Adipocyte (in vitro differentiated cells): ENCODE measurements at regions not wholly inside any gene's neighbourhood (a gene's known extent, or its start where the extent isn't known, plus 50 kb on each side); places are given as distances from the start of the nearest gene placed in this dataset.
A peak's percentile ranks its signal among the peaks of the same experiment; 100 is the strongest.

Source experiments
- DNase-seq: peaks from one replicate; pipeline ENCODE4 v3.0.0-alpha.2; 2015; ENCODE audit warnings: low read depth
- H3K27me3 ChIP-seq: replicated peaks from 2 replicates; pipeline ENCODE4 v1.7.0; 2013; ENCODE audit warnings: mild to moderate bottlenecking, low read length, moderate library complexity; ENCODE audit not compliant: control insufficient read depth, insufficient read depth
- H3K36me3 ChIP-seq: 2 replicates; pipeline ENCODE4 v1.7.0; 2013; ENCODE audit warnings: low read length, mild to moderate bottlenecking, moderate library complexity; ENCODE audit not compliant: control insufficient read depth, insufficient read depth, severe bottlenecking
- H3K4me1 ChIP-seq: 2 replicates; pipeline ENCODE4 v1.7.0; 2013; ENCODE audit warnings: mild to moderate bottlenecking, low read length, moderate library complexity; ENCODE audit not compliant: control insufficient read depth, insufficient read depth
- H3K4me3 ChIP-seq: 2 replicates; pipeline ENCODE4 v1.7.0; 2013; ENCODE audit warnings: mild to moderate bottlenecking, low read length, moderate library complexity
- H3K9ac ChIP-seq: 2 replicates; pipeline ENCODE4 v1.7.0; 2013; ENCODE audit warnings: mild to moderate bottlenecking, low read length, moderate library complexity
- H3K9me3 ChIP-seq: 2 replicates; pipeline ENCODE4 v1.7.0; 2013; ENCODE audit warnings: mild to moderate bottlenecking, low read length, moderate library complexity; ENCODE audit not compliant: control insufficient read depth

- H3K9ac ChIP-seq = no peak overlapping the region
- no peaks in the 10 kb centered on the region for H3K27me3 ChIP-seq
- H3K36me3 ChIP-seq = no peaks in the 10 kb centered on the region
- no peak for DNase-seq
- no peaks in the 10 kb centered on the region for H3K9me3 ChIP-seq
- no peak overlapping the region for H3K4me3 ChIP-seq
- H3K4me1 ChIP-seq = peaks cover 30% of the 10 kb centered on the region
These were observed 139.4 kb downstream of the ID4 start for GRCh38 chr6:19976411-19977129.

GRCh38 chr6:19979059-19979458, 141.9 kb downstream of the ID4 start:
- no peak for DNase-seq
- H3K9me3 ChIP-seq = no peaks in the 10 kb centered on the region
- peaks cover 30% of the 10 kb centered on the region for H3K4me1 ChIP-seq
- H3K27me3 ChIP-seq = no peaks in the 10 kb centered on the region
- no peaks in the 10 kb centered on the region for H3K36me3 ChIP-seq
- no peak overlapping the region for H3K9ac ChIP-seq
- H3K4me3 ChIP-seq = no peak overlapping the region

- H3K9ac ChIP-seq = peak overlapping the region; percentile 52
- H3K9me3 ChIP-seq = no peaks in the 10 kb centered on the region
- no peak for DNase-seq
- H3K36me3 ChIP-seq = no peaks in the 10 kb centered on the region
- no peak overlapping the region for H3K4me3 ChIP-seq
- no peaks in the 10 kb centered on the region for H3K27me3 ChIP-seq
- peaks cover 33% of the 10 kb centered on the region for H3K4me1 ChIP-seq
These were observed 142.8 kb downstream of the ID4 start for GRCh38 chr6:19979986-19980385.

GRCh38 chr6:19983374-19983773, 146.2 kb downstream of the ID4 start:
- no peaks in the 10 kb centered on the region for H3K9me3 ChIP-seq
- H3K36me3 ChIP-seq = no peaks in the 10 kb centered on the region
- peaks cover 28% of the 10 kb centered on the region for H3K4me1 ChIP-seq
- H3K4me3 ChIP-seq = no peak overlapping the region
- no peak for DNase-seq
- no peak overlapping the region for H3K9ac ChIP-seq
- H3K27me3 ChIP-seq = no peaks in the 10 kb centered on the region

- no peak overlapping the region for H3K9ac ChIP-seq
- H3K4me3 ChIP-seq = no peak overlapping the region
- H3K27me3 ChIP-seq = no peaks in the 10 kb centered on the region
- no peaks in the 10 kb centered on the region for H3K36me3 ChIP-seq
- H3K4me1 ChIP-seq = peaks cover 7% of the 10 kb centered on the region
- no peaks in the 10 kb centered on the region for H3K9me3 ChIP-seq
- DNase-seq = no peak
These were observed 149.7 kb downstream of the ID4 start for GRCh38 chr6:19986691-19987438.

GRCh38 chr6:19988555-19988954, 151.4 kb downstream of the ID4 start:
- DNase-seq = peak; percentile 59
- no peaks in the 10 kb centered on the region for H3K9me3 ChIP-seq
- peaks cover 7% of the 10 kb centered on the region for H3K4me1 ChIP-seq

GRCh38 chr6:19991176-19991575, 154.0 kb downstream of the ID4 start:
- no peaks in the 10 kb centered on the region for H3K9me3 ChIP-seq
- H3K4me1 ChIP-seq = no peaks in the 10 kb centered on the region
- H3K4me3 ChIP-seq = no peak overlapping the region
- no peaks in the 10 kb centered on the region for H3K27me3 ChIP-seq
- no peaks in the 10 kb centered on the region for H3K36me3 ChIP-seq
- no peak for DNase-seq
- no peak overlapping the region for H3K9ac ChIP-seq

More at GRCh38 chr6:19988555-19988954, 151.4 kb downstream of the ID4 start:
- no peaks in the 10 kb centered on the region for H3K36me3 ChIP-seq
- H3K9ac ChIP-seq = no peak overlapping the region
- H3K4me3 ChIP-seq = no peak overlapping the region
- H3K27me3 ChIP-seq = no peaks in the 10 kb centered on the region

- peaks cover 4% of the 10 kb centered on the region for H3K27me3 ChIP-seq
- H3K4me3 ChIP-seq = no peak overlapping the region
- H3K9me3 ChIP-seq = no peaks in the 10 kb centered on the region
- H3K36me3 ChIP-seq = no peaks in the 10 kb centered on the region
- DNase-seq = no peak
- no peak overlapping the region for H3K9ac ChIP-seq
- H3K4me1 ChIP-seq = no peaks in the 10 kb centered on the region
These were observed 157.7 kb downstream of the ID4 start for GRCh38 chr6:19994909-19995308.

GRCh38 chr6:19995575-19996257, 158.5 kb downstream of the ID4 start:
- no peaks in the 10 kb centered on the region for H3K36me3 ChIP-seq

GRCh38 chr6:19997104-19997503, 159.9 kb downstream of the ID4 start:
- no peaks in the 10 kb centered on the region for H3K36me3 ChIP-seq
- H3K4me1 ChIP-seq = no peaks in the 10 kb centered on the region
- H3K9me3 ChIP-seq = no peaks in the 10 kb centered on the region
- H3K9ac ChIP-seq = no peak overlapping the region
- no peak for DNase-seq
- peaks cover 4% of the 10 kb centered on the region for H3K27me3 ChIP-seq
- H3K4me3 ChIP-seq = no peak overlapping the region

More at GRCh38 chr6:19995575-19996257, 158.5 kb downstream of the ID4 start:
- no peak overlapping the region for H3K4me3 ChIP-seq
- no peak for DNase-seq
- H3K27me3 ChIP-seq = peaks cover 4% of the 10 kb centered on the region
- H3K4me1 ChIP-seq = no peaks in the 10 kb centered on the region
- H3K9ac ChIP-seq = no peak overlapping the region
- no peaks in the 10 kb centered on the region for H3K9me3 ChIP-seq

- H3K9ac ChIP-seq = no peak overlapping the region
- DNase-seq = no peak
- H3K27me3 ChIP-seq = peaks cover 4% of the 10 kb centered on the region
- H3K36me3 ChIP-seq = no peaks in the 10 kb centered on the region
- H3K9me3 ChIP-seq = no peaks in the 10 kb centered on the region
- no peak overlapping the region for H3K4me3 ChIP-seq
- H3K4me1 ChIP-seq = no peaks in the 10 kb centered on the region
These were observed 161.4 kb downstream of the ID4 start for GRCh38 chr6:19998541-19998940.
